Choroid plexus epithelial cell (primary cell): ENCODE measurements at regions not wholly inside any gene's neighbourhood (a gene's known extent, or its start where the extent isn't known, plus 50 kb on each side); places are given as distances from the start of the nearest gene placed in this dataset.

ENCODE experiments used
- DNase-seq: peaks from one replicate; pipeline ENCODE4 v3.0.0-alpha.2; 2010; ENCODE audit warnings: low read depth
- H3K4me3 ChIP-seq: 2 replicates; pipeline ENCODE4 v1.5.1; 2011; ENCODE audit warnings: low read depth, mild to moderate bottlenecking, control low read depth, low read length, moderate library complexity
- CTCF ChIP-seq: conservative IDR thresholded peaks from 2 replicates; pipeline ENCODE4 v1.5.1; 2011; ENCODE audit warnings: low read depth, mild to moderate bottlenecking, control low read depth, inconsistent platforms, low read length, moderate library complexity

DNA sequence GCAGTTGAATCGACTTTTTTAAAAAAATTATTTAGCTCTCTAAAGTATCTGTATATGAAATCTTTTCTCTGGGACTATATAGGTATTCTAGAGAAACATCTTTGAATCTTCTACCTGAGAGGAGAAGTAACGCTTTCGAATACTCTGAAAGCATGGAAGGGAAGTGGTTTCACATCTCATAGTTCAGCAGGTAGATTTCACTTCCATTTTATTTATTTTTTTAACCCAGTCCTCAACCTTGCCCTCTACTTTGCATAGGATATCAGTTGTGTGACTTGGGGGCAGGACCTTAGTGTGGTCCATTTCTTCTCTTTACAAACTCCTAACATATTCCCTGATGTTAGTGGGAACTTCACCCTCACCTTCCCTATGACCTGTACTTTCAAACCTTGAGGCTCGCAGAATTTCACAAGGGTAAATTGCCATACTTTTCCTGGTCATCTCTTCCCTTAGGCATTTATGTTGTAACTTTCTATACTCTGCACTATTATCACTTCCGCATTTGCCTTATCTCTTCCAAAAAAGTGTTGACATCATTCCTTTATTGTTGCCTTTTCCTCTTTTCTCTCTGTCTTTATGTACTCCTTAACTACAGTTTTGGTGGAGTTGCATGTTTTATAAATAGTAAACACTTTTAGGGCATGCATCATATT is 1208.5 kb upstream of the ADGRL4 start:
- no peak for TF ChIP-seq CTCF
- DNase-seq, result no peak
- H3K4me3 ChIP-seq, result no peak overlapping the region

DNA sequence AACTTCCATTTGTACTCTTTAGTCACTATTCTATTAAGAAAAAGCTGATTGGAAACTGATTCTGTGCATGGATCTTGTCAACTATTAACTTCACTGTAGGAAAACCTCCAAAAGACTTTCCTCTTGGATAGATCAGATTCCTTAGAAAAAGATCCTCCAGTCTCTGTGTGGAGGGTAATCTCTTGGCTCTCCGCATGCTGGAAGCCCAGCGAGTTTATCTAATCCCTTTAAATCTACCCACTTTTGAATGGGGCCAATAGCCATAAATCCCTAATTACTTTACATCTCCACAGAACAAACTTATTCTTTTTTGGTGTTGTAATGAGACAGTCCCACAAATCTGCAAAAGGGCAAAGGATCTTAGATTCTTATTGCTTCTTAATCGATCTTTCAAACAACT is 1206.4 kb upstream of the ADGRL4 start:
- no peak for DNase-seq
- TF ChIP-seq CTCF, result no peak

DNA sequence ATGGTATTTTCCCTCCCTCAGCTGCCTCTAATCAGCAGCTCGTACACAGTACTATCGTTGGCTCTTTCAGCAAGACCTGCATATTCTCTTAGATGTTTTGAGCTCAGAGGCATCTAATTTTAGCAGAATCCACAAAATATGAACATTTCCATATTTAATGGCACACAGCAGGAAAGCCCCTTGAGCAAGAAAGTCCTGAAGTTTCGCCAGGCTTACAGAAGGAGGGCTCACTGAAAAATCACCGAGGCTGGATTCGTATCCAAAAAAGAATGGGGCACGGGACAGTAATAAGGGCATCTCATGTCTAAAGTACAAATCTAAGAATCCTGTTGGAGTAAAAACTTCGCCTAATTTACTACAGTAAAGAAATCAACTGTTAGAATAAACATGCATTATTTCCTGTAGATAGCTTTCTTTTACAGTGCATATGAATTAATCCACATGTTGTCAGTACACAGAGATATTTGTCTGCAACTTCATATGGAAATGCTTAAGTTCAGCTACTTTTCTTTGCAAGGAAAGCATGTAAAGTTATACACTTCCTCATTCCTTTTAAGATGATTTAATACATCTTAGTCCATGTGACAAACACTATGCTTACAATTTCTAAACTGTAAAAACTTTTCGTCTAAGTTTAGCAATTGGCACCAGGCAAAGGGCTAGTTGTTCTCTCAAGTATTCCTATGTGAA is 1205.3 kb upstream of the ADGRL4 start:
- DNase-seq, result no peak
- H3K4me3 ChIP-seq, result no peak overlapping the region
- no peak for TF ChIP-seq CTCF

More for the DNA sequence above, 1206.4 kb upstream of the ADGRL4 start:
- H3K4me3 ChIP-seq, result no peak overlapping the region

- no peak for DNase-seq
- no peak overlapping the region for H3K4me3 ChIP-seq
- no peak for TF ChIP-seq CTCF
Observed at GRCh38 chr1:80202118-80202517, 1195.6 kb upstream of the ADGRL4 start.

GRCh38 chr1:80194221-80194620 is 1187.7 kb upstream of the ADGRL4 start:
- no peak for DNase-seq
- H3K4me3 ChIP-seq, result no peak overlapping the region
- no peak for TF ChIP-seq CTCF

DNA sequence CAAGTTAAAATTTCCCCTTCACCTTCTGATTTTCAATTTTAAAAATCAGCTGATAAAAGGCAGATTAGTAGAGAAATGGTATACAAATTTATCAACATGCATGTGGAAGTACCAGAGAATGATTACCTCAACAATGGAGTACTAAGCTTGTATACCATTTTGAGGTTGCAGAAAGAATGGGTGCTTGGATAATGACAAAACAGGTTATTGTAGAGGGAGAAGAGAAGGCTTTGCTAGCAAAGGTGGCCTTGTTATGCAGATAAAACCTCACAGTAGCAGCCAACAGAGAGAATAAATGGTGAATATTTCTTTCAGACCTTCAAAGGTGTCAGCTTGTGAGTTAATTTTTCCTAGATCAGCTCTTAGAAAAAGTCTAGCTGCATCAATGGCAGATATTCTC is 1174.9 kb upstream of the ADGRL4 start:
- no peak for DNase-seq
- TF ChIP-seq CTCF, result no peak

DNA sequence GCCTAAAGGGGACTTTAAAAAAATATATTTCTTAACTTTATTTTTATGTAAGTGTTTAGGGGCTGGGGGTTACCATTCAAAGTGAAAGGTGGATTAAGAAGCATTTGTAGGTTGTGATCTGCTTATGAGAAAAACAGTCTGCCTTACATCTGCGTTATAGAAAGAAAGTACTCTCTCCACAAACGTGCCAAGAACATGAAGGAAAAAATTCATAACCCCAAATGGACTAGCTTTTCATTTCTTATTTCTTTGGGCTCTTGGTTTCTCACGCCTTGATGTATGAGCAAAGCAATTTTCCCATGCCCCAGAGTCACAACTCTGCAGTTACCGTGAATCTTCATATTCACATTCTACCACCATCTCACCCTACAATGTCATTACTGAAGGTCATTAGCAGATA is 1165.1 kb upstream of the ADGRL4 start:
- no peak for DNase-seq
- no peak for TF ChIP-seq CTCF
- H3K4me3 ChIP-seq, result no peak overlapping the region

More for the DNA sequence above, 1174.9 kb upstream of the ADGRL4 start:
- H3K4me3 ChIP-seq, result no peak overlapping the region
